ENCODE measurements at regions not wholly inside any gene's neighbourhood (a gene's known extent, or its start where the extent isn't known, plus 50 kb on each side); places are given as distances from the start of the nearest gene placed in this dataset.
A peak's percentile ranks its signal among the peaks of the same experiment; 100 is the strongest.
"Not testable (repeated sequence)": the region's sequence is repeated elsewhere in the genome, so short reads cannot be mapped to it uniquely, and the experiment has no call there.

- in situ Hi-C loops (cut with HindIII; ENCODE audit: low pct_unique_long_range_greater_than_20kb, low sequenced_read_pairs) (no loop called here), intact Hi-C loops (cut with micrococcal nuclease; ENCODE audit: unreplicated experiment) (no loop called here)
- ChIA-PET CTCF (no interaction called here), POLR2A (no interaction called here)
- TF ChIP-seq TCF7L2 (IDR thresholded peaks at IDR 0.05; ENCODE audit: low read depth, low read length), result no peak
- no peak for TF ChIP-seq SIN3A (IDR thresholded peaks at IDR 0.05; ENCODE audit: borderline replicate concordance, insufficient read depth, low read depth, low read length)
- no peak for TF ChIP-seq CTCF (IDR thresholded peaks at IDR 0.05)
- no peak for TF ChIP-seq POLR2AphosphoS5 (IDR thresholded peaks at IDR 0.05; ENCODE audit: low read depth, low read length)
- no peak for TF ChIP-seq REST (IDR thresholded peaks at IDR 0.05; ENCODE audit: insufficient read depth in 1 of 2, low read depth in 2 of 2, low read length in 1 of 2)
- Histone ChIP-seq H3K27me3 (ENCODE audit: control insufficient read depth, insufficient read depth, low read length) (no peaks in the 10 kb centered on the region), H3K4me3 (ENCODE audit: low read depth in 2 of 2, low read length in 2 of 2) (no peak overlapping the region), H3K36me3 (ENCODE audit: control insufficient read depth, insufficient read depth, low read length) (no peaks in the 10 kb centered on the region), H3K27ac (ENCODE audit: low read length) (no peak overlapping the region), H3K4me1 (ENCODE audit: control insufficient read depth, insufficient read depth, low read length) (no peaks in the 10 kb centered on the region), H3K9me3 (ENCODE audit: control insufficient read depth, insufficient read depth, low read depth, low read length) (no peaks in the 10 kb centered on the region)
- BruUV-seq (replicated peaks), result no TSS peak
- ATAC-seq (no peak), DNase-seq (ENCODE audit: low read depth, low spot score) (no peak)
Observed at GRCh38 chr2:37802211-37802752, 122.8 kb upstream of the RMDN2 start.

GRCh38 chr2:37802899-37803379, 122.1 kb upstream of the RMDN2 start:
- no peaks in the 10 kb centered on the region for H3K27me3 ChIP-seq (ENCODE audit: control insufficient read depth, insufficient read depth, low read length)
- CTCF ChIA-PET, result no interaction called here
- TF ChIP-seq CTCF (IDR thresholded peaks at IDR 0.05), result no peak
- TF ChIP-seq REST (IDR thresholded peaks at IDR 0.05; ENCODE audit: insufficient read depth in 1 of 2, low read depth in 2 of 2, low read length in 1 of 2), result no peak
- TF ChIP-seq TCF7L2 (IDR thresholded peaks at IDR 0.05; ENCODE audit: low read depth, low read length), result no peak
- TF ChIP-seq SIN3A (IDR thresholded peaks at IDR 0.05; ENCODE audit: borderline replicate concordance, insufficient read depth, low read depth, low read length), result no peak
- TF ChIP-seq POLR2AphosphoS5 (IDR thresholded peaks at IDR 0.05; ENCODE audit: low read depth, low read length), result no peak
- DNase-seq (ENCODE audit: low read depth, low spot score) (no peak), ATAC-seq (peak; percentile 60; the same call in 1 of the 2 replicates)
- H3K9me3 ChIP-seq (ENCODE audit: control insufficient read depth, insufficient read depth, low read depth, low read length), result no peaks in the 10 kb centered on the region
- POLR2A ChIA-PET, result no interaction called here
- no TSS peak for BruUV-seq (replicated peaks)
- no peaks in the 10 kb centered on the region for H3K4me1 ChIP-seq (ENCODE audit: control insufficient read depth, insufficient read depth, low read length)
- H3K36me3 ChIP-seq (ENCODE audit: control insufficient read depth, insufficient read depth, low read length), result no peaks in the 10 kb centered on the region
- intact Hi-C loops (cut with micrococcal nuclease; ENCODE audit: unreplicated experiment), result no loop called here
- no peak overlapping the region for H3K4me3 ChIP-seq (ENCODE audit: low read depth in 2 of 2, low read length in 2 of 2)
- in situ Hi-C loops (cut with HindIII; ENCODE audit: low pct_unique_long_range_greater_than_20kb, low sequenced_read_pairs), result no loop called here
- H3K27ac ChIP-seq (ENCODE audit: low read length), result no peak overlapping the region

- BruUV-seq (replicated peaks); H3K4me1 ChIP-seq (ENCODE audit: control insufficient read depth, insufficient read depth, low read length); CTCF ChIA-PET; POLR2A ChIA-PET; H3K27me3 ChIP-seq (ENCODE audit: control insufficient read depth, insufficient read depth, low read length); H3K36me3 ChIP-seq (ENCODE audit: control insufficient read depth, insufficient read depth, low read length); ATAC-seq; DNase-seq (ENCODE audit: low read depth, low spot score); H3K27ac ChIP-seq (ENCODE audit: low read length); intact Hi-C loops (cut with micrococcal nuclease; ENCODE audit: unreplicated experiment); H3K4me3 ChIP-seq (ENCODE audit: low read depth in 2 of 2, low read length in 2 of 2); in situ Hi-C loops (cut with HindIII; ENCODE audit: low pct_unique_long_range_greater_than_20kb, low sequenced_read_pairs); H3K9me3 ChIP-seq (ENCODE audit: control insufficient read depth, insufficient read depth, low read depth, low read length): not testable (repeated sequence)
Observed at GRCh38 chr2:37806004-37806403, 119.1 kb upstream of the RMDN2 start.
